ENCODE measurements at regions not wholly inside any gene's neighbourhood (a gene's known extent, or its start where the extent isn't known, plus 50 kb on each side); places are given as distances from the start of the nearest gene placed in this dataset.

DNA sequence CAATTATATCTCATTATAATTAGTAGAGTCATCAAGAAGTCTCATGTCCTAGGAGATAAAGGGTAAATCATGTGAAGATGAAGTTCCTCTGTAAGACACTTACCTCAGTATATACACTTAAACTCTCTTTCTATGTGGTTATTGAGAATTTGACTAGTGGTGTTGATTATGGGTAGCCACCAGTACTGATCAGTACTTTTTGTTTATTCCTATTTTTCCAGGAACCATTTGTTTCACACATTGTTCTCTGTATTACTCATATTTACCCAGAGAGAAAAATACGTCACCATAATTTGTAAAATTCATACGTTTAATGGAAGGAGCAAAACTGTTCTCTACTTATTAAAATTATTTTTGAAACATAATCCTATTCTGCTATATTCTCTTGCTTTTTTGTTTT is 55.8 kb upstream of the PRDM8 start:
- intact Hi-C loops (cut with DNase I) = no loop called here
- no peak for ATAC-seq

DNA sequence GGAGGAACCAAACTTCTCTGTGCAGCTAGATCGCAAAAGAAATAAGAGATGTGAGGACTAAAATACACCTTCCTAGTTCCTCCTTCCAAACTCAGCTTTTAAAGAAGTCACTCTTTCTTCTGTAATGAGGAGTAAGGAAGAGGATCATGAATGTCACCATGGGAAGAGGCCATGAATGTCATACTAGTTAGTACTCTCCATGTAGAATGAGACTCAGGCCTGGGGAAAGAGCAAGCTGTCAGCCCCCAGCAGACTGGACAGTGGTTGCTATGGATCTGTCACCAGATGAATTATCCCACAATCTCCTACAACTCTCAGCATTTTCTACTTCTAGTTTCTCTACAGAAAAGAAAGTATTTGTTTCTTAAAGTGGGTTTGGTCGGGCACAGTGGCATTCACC is 57.1 kb upstream of the PRDM8 start:
- Histone ChIP-seq H3K4me1 (no peaks in the 10 kb centered on the region), H3K27me3 (no peaks in the 10 kb centered on the region), H3K27ac (no peak overlapping the region), H3K36me3 (replicated peaks in 1 of 2; ENCODE audit: insufficient read depth in 1 of 2, low read depth in 2 of 2) (no peaks in the 10 kb centered on the region), H3K4me3 (no peak overlapping the region), H3K9me3 (no peaks in the 10 kb centered on the region)
- intact Hi-C loops (cut with DNase I) = no loop called here
- TF ChIP-seq, protein P1, sequence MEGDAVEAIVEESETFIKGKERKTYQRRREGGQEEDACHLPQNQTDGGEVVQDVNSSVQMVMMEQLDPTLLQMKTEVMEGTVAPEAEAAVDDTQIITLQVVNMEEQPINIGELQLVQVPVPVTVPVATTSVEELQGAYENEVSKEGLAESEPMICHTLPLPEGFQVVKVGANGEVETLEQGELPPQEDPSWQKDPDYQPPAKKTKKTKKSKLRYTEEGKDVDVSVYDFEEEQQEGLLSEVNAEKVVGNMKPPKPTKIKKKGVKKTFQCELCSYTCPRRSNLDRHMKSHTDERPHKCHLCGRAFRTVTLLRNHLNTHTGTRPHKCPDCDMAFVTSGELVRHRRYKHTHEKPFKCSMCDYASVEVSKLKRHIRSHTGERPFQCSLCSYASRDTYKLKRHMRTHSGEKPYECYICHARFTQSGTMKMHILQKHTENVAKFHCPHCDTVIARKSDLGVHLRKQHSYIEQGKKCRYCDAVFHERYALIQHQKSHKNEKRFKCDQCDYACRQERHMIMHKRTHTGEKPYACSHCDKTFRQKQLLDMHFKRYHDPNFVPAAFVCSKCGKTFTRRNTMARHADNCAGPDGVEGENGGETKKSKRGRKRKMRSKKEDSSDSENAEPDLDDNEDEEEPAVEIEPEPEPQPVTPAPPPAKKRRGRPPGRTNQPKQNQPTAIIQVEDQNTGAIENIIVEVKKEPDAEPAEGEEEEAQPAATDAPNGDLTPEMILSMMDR (IDR thresholded peaks at IDR 0.05) = no peak
- TF ChIP-seq POLR2A (IDR thresholded peaks at IDR 0.05) = no peak
- no peak for ATAC-seq
- WGBS, 2 donors = 84 to 91% methylated on average over 2 of the region's 2 CpGs
- no peak for DNase-seq

More for the DNA sequence above, 55.8 kb upstream of the PRDM8 start:
- no peak overlapping the region for H3K4me3 ChIP-seq
- no peak overlapping the region for H3K27ac ChIP-seq
- no peak for TF ChIP-seq POLR2A (IDR thresholded peaks at IDR 0.05)
- TF ChIP-seq, protein P1 (IDR thresholded peaks at IDR 0.05) = no peak
- H3K4me1 ChIP-seq = no peaks in the 10 kb centered on the region
- no peaks in the 10 kb centered on the region for H3K36me3 ChIP-seq (replicated peaks in 1 of 2; ENCODE audit: insufficient read depth in 1 of 2, low read depth in 2 of 2)
- H3K9me3 ChIP-seq = no peaks in the 10 kb centered on the region
- no peaks in the 10 kb centered on the region for H3K27me3 ChIP-seq
- WGBS, 2 donors = 77 to 84% methylated on average over 2 of the region's 2 CpGs
- no peak for DNase-seq

DNA sequence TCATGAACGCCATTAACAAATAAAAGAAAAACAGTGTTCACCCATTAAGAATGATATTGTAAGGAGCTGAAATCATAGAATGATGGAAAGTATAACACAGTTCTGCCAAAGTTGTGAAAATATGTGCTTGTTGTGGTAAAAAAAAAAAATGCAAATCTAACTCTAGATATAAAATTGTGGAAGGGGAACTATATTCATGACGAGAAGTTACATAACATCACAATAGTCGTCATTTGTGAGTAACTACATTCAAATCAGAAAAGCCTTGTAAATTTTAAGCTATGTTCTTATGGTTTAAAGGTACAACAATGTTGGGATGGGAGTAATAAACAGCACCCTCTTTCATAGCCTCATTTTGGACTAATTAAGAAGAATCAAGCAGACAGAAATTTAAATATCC is 57.6 kb upstream of the PRDM8 start:
- Histone ChIP-seq H3K4me1 (no peaks in the 10 kb centered on the region), H3K36me3 (replicated peaks in 1 of 2; ENCODE audit: insufficient read depth in 1 of 2, low read depth in 2 of 2) (no peaks in the 10 kb centered on the region), H3K27ac (no peak overlapping the region), H3K9me3 (no peaks in the 10 kb centered on the region), H3K27me3 (no peaks in the 10 kb centered on the region), H3K4me3 (no peak overlapping the region)
- TF ChIP-seq, protein P1 (IDR thresholded peaks at IDR 0.05) = no peak
- TF ChIP-seq POLR2A (IDR thresholded peaks at IDR 0.05) = no peak
- DNase-seq (no peak), ATAC-seq (no peak)
- 61 to 69% methylated on average over 3 of the region's 3 CpGs for WGBS, 2 donors
- intact Hi-C loops (cut with DNase I) = no loop called here

DNA sequence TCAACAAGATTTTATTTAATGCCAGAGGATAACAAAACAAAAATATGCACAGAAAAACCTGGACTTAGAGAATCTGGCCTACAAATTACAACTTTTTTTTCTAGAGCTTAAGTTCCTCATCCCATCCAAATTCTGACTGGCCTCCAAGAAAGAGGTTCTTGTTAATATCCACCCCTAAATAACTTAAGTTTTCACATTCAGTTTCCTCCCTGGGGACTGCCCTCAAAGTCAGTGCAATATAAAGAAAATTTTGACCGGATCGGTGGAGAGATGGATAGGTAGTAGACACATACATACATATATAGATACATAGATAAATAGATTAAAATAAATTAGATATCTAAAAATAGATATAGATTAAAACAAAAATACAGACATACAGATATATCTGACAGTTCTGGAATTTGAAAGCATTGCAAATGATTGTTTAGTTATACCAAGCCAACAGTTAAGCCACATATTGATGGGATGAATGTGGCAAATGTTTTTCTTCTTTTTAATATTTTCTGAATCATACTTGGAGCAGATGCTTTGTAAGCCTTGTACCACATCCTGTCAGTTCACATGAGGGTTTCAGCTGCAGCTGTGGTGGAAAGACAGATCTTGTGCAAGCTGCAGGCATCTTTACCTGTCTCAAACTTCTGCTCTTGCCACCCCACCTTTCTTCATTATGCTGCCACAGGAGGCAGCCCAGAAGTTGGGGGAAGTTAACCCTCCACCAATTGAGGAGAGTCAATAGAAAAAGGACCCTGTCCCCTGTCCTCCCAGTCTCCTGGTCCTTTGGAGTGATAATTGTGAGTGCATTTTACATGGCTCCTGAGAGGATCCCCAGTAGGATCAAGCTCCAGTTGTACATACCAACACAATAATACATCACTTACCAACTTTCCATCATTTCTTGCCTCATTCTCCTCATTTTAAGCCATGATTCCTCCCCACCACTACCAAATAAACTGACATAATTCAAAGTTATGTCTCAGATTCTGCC is 58.5 kb upstream of the PRDM8 start:
- H3K27ac ChIP-seq = no peak overlapping the region
- DNase-seq (no peak), ATAC-seq (no peak)
- H3K4me1 ChIP-seq = no peaks in the 10 kb centered on the region
- TF ChIP-seq POLR2A (IDR thresholded peaks at IDR 0.05) = no peak
- H3K9me3 ChIP-seq = no peaks in the 10 kb centered on the region
- intact Hi-C loops (cut with DNase I) = no loop called here
- H3K4me3 ChIP-seq = no peak overlapping the region
- WGBS, 2 donors = 73 to 98% methylated on average over 2 of the region's 2 CpGs
- no peaks in the 10 kb centered on the region for H3K27me3 ChIP-seq
- no peaks in the 10 kb centered on the region for H3K36me3 ChIP-seq (replicated peaks in 1 of 2; ENCODE audit: insufficient read depth in 1 of 2, low read depth in 2 of 2)

DNA sequence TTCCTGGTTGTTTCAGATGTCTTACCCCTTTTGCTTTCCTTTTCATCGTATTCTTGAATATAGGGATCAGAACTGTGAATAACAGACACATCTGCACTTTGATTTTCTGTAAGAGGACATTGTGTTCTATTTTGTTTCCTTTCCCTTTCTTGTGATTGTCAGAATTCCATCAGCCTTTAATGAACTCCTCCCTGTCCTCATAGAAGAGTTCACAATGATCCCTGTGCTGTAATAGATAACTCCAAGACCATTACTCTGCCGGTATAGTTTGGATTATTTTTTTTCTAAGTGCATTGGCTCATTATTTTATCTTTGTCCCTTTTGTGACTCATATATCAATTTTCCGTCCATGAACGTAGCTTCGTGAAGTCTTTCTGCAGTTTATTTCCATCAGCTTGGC is 59.7 kb upstream of the PRDM8 start:
- no peaks in the 10 kb centered on the region for H3K4me1 ChIP-seq
- intact Hi-C loops (cut with DNase I) = no loop called here
- H3K9me3 ChIP-seq = no peaks in the 10 kb centered on the region
- H3K27ac ChIP-seq = no peak overlapping the region
- ATAC-seq = no peak
- no peak for DNase-seq
- no peak overlapping the region for H3K4me3 ChIP-seq
- no peaks in the 10 kb centered on the region for H3K36me3 ChIP-seq (replicated peaks in 1 of 2; ENCODE audit: insufficient read depth in 1 of 2, low read depth in 2 of 2)
- no peaks in the 10 kb centered on the region for H3K27me3 ChIP-seq
- WGBS, 2 donors = 76 to 81% methylated on average over 5 of the region's 5 CpGs
- TF ChIP-seq, protein P1 (IDR thresholded peaks at IDR 0.05) = no peak
- TF ChIP-seq POLR2A (IDR thresholded peaks at IDR 0.05) = no peak
